ENCODE measurements at regions not wholly inside any gene's neighbourhood (a gene's known extent, or its start where the extent isn't known, plus 50 kb on each side); places are given as distances from the start of the nearest gene placed in this dataset.

DNA sequence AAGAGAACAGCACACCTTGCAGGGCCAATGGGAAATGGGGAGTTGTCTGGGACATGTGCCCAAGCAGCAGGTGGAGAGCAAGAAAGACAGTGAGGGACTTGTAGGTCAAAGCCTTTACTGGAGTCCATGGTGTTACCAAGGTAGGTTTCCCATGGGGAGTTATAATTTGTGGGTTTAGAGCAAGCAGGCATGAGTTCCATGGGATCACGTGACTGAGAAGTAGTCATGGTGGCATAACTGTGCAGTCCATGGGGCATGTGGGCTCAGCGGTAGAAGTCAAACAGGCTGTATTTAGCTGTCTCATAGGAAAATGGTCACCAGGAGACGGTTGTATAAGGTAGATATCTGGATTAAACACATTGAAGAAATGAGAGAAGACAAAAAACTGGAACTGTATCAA is 715.1 kb downstream of the SLITRK1 start:
- H3F3A ChIP-seq (ENCODE audit: insufficient read depth, low read length, poor library complexity, severe bottlenecking): no peaks in the 10 kb centered on the region
- H3K9ac ChIP-seq (ENCODE audit: low read length): no peak overlapping the region
- TF ChIP-seq, protein P1, sequence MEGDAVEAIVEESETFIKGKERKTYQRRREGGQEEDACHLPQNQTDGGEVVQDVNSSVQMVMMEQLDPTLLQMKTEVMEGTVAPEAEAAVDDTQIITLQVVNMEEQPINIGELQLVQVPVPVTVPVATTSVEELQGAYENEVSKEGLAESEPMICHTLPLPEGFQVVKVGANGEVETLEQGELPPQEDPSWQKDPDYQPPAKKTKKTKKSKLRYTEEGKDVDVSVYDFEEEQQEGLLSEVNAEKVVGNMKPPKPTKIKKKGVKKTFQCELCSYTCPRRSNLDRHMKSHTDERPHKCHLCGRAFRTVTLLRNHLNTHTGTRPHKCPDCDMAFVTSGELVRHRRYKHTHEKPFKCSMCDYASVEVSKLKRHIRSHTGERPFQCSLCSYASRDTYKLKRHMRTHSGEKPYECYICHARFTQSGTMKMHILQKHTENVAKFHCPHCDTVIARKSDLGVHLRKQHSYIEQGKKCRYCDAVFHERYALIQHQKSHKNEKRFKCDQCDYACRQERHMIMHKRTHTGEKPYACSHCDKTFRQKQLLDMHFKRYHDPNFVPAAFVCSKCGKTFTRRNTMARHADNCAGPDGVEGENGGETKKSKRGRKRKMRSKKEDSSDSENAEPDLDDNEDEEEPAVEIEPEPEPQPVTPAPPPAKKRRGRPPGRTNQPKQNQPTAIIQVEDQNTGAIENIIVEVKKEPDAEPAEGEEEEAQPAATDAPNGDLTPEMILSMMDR (IDR thresholded peaks at IDR 0.05; ENCODE audit: poor library complexity, severe bottlenecking): no peak
- no peak for TF ChIP-seq SMC3 (conservative IDR thresholded peaks at IDR 0.05; ENCODE audit: poor library complexity)
- no peak for TF ChIP-seq EZH2 (IDR thresholded peaks at IDR 0.05; ENCODE audit: borderline replicate concordance, insufficient read depth, low read length, poor library complexity, severe bottlenecking)
- no peak for TF ChIP-seq MXI1 (conservative IDR thresholded peaks at IDR 0.05; ENCODE audit: poor library complexity, severe bottlenecking)
- TF ChIP-seq, protein P2, sequence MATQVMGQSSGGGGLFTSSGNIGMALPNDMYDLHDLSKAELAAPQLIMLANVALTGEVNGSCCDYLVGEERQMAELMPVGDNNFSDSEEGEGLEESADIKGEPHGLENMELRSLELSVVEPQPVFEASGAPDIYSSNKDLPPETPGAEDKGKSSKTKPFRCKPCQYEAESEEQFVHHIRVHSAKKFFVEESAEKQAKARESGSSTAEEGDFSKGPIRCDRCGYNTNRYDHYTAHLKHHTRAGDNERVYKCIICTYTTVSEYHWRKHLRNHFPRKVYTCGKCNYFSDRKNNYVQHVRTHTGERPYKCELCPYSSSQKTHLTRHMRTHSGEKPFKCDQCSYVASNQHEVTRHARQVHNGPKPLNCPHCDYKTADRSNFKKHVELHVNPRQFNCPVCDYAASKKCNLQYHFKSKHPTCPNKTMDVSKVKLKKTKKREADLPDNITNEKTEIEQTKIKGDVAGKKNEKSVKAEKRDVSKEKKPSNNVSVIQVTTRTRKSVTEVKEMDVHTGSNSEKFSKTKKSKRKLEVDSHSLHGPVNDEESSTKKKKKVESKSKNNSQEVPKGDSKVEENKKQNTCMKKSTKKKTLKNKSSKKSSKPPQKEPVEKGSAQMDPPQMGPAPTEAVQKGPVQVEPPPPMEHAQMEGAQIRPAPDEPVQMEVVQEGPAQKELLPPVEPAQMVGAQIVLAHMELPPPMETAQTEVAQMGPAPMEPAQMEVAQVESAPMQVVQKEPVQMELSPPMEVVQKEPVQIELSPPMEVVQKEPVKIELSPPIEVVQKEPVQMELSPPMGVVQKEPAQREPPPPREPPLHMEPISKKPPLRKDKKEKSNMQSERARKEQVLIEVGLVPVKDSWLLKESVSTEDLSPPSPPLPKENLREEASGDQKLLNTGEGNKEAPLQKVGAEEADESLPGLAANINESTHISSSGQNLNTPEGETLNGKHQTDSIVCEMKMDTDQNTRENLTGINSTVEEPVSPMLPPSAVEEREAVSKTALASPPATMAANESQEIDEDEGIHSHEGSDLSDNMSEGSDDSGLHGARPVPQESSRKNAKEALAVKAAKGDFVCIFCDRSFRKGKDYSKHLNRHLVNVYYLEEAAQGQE (IDR thresholded peaks at IDR 0.05; ENCODE audit: borderline replicate concordance): no peak
- no peak for TF ChIP-seq EP300 (conservative IDR thresholded peaks at IDR 0.05; ENCODE audit: poor library complexity, severe bottlenecking)
- no peak for TF ChIP-seq RAD21 (conservative IDR thresholded peaks at IDR 0.05)
- TF ChIP-seq POLR2AphosphoS5 (IDR thresholded peaks at IDR 0.05): no peak
- no peak for TF ChIP-seq TAF1 (IDR thresholded peaks at IDR 0.05; ENCODE audit: low read depth)
- H3K9me2 ChIP-seq (ENCODE audit: insufficient read depth, low read length): no peaks in the 10 kb centered on the region
- H3K36me3 ChIP-seq (ENCODE audit: insufficient read depth, low read length): no peaks in the 10 kb centered on the region
- H3K9me3 ChIP-seq (ENCODE audit: low read length): no peaks in the 10 kb centered on the region
- H2AFZ ChIP-seq (ENCODE audit: low read depth, low read length): no peak overlapping the region
- no peaks in the 10 kb centered on the region for H4K20me1 ChIP-seq (ENCODE audit: insufficient read depth)
- H3K4me3 ChIP-seq (ENCODE audit: low read length): no peak overlapping the region
- H3K4me2 ChIP-seq (ENCODE audit: low read length): no peak overlapping the region
- no peaks in the 10 kb centered on the region for H3K79me2 ChIP-seq (replicated peaks; ENCODE audit: insufficient read depth, low read length)
- H3K27me3 ChIP-seq (ENCODE audit: insufficient read depth, low read depth, low read length): no peaks in the 10 kb centered on the region
- no peak overlapping the region for H3K27ac ChIP-seq (ENCODE audit: low read length)

DNA sequence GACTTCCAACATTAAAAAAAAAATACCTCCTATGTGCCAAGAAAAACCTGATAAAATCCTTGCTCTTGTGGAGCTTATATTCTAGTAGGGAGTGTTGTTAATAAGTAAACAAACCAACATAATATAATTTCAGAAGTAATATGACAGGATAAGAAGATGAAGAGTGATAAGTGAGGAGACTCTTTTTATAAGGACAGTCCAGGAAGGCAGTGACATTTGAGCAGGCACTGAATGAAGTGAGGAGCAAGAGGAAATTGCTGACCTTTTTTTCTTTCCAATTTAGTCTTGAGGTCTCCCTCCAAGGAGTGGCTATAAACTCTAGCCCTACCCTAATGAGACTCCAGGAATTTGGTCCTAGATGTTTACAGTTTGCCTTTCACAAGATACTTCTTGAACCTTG is 715.7 kb downstream of the SLITRK1 start:
- no peak overlapping the region for H3K4me3 ChIP-seq (ENCODE audit: low read length)
- no peak overlapping the region for H3K27ac ChIP-seq (ENCODE audit: low read length)
- H3K4me2 ChIP-seq (ENCODE audit: low read length): no peak overlapping the region
- no peaks in the 10 kb centered on the region for H3K9me2 ChIP-seq (ENCODE audit: insufficient read depth, low read length)
- H3K27me3 ChIP-seq (ENCODE audit: insufficient read depth, low read depth, low read length): no peaks in the 10 kb centered on the region
- H3K79me2 ChIP-seq (replicated peaks; ENCODE audit: insufficient read depth, low read length): no peaks in the 10 kb centered on the region
- H3F3A ChIP-seq (ENCODE audit: insufficient read depth, low read length, poor library complexity, severe bottlenecking): no peaks in the 10 kb centered on the region
- H2AFZ ChIP-seq (ENCODE audit: low read depth, low read length): no peak overlapping the region
- H4K20me1 ChIP-seq (ENCODE audit: insufficient read depth): no peaks in the 10 kb centered on the region
- TF ChIP-seq EZH2 (IDR thresholded peaks at IDR 0.05; ENCODE audit: borderline replicate concordance, insufficient read depth, low read length, poor library complexity, severe bottlenecking) (no peak), RAD21 (conservative IDR thresholded peaks at IDR 0.05) (no peak), SMC3 (conservative IDR thresholded peaks at IDR 0.05; ENCODE audit: poor library complexity) (no peak), MXI1 (conservative IDR thresholded peaks at IDR 0.05; ENCODE audit: poor library complexity, severe bottlenecking) (no peak), EP300 (conservative IDR thresholded peaks at IDR 0.05; ENCODE audit: poor library complexity, severe bottlenecking) (no peak)
- H3K9ac ChIP-seq (ENCODE audit: low read length): no peak overlapping the region
- H3K36me3 ChIP-seq (ENCODE audit: insufficient read depth, low read length): no peaks in the 10 kb centered on the region
- H3K9me3 ChIP-seq (ENCODE audit: low read length): no peaks in the 10 kb centered on the region
